ENCODE measurements at regions not wholly inside any gene's neighbourhood (a gene's known extent, or its start where the extent isn't known, plus 50 kb on each side); places are given as distances from the start of the nearest gene placed in this dataset.

DNA sequence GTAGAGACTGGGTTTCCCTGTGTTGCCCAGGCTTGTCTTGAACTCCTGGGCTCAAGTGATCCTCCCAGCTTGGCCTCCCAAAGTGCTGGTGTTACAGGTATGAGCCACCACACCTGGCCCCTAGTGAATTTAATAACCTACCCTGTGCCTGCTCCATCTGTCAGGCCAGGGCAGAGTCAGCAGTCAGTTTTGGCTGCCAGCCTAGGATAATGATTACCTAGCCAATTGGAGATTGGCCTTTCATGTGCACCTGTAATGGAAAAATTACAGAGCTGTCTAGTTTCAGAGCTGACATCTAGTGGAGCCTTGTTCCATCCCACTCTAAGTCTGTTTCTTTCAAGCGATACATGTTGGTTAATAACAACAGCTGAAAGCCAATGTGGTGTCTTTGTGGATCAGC, 92.0 kb downstream of the DIRAS3 start:
- peaks cover 35% of the 10 kb centered on the region for H3K4me1 ChIP-seq (ENCODE audit: low read depth)
- H3K4me3 ChIP-seq, result no peak overlapping the region
- H3K27me3 ChIP-seq, result no peaks in the 10 kb centered on the region
- H3K27ac ChIP-seq, result no peak overlapping the region
- TF ChIP-seq, protein P1, sequence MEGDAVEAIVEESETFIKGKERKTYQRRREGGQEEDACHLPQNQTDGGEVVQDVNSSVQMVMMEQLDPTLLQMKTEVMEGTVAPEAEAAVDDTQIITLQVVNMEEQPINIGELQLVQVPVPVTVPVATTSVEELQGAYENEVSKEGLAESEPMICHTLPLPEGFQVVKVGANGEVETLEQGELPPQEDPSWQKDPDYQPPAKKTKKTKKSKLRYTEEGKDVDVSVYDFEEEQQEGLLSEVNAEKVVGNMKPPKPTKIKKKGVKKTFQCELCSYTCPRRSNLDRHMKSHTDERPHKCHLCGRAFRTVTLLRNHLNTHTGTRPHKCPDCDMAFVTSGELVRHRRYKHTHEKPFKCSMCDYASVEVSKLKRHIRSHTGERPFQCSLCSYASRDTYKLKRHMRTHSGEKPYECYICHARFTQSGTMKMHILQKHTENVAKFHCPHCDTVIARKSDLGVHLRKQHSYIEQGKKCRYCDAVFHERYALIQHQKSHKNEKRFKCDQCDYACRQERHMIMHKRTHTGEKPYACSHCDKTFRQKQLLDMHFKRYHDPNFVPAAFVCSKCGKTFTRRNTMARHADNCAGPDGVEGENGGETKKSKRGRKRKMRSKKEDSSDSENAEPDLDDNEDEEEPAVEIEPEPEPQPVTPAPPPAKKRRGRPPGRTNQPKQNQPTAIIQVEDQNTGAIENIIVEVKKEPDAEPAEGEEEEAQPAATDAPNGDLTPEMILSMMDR (IDR thresholded peaks at IDR 0.05; ENCODE audit: low read depth, low read length), result no peak
- no peaks in the 10 kb centered on the region for H3K9me3 ChIP-seq (ENCODE audit: low read depth)
- no peaks in the 10 kb centered on the region for H3K36me3 ChIP-seq
- no peak for DNase-seq (ENCODE audit: low read depth in 1 of 2, low spot score in 1 of 2)

DNA sequence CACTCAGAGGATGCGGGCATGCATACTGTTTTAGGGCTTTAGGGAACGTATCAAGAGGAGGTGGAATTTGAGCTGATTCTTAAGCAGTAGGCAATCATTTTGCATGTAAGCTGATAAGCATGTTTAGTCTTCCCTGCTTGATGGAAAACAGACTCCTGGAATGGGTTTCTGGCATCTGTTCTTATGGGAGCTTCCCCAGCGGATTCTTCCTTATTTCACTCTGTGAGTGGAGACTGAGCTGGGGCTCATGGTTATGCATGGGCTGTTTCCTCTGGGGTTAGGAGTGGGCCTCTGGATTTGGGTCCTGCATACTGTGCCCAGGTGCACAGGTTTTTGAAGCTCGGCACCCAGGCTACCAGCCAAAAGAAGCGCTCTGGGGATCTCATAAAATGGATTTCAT, 93.4 kb downstream of the DIRAS3 start:
- H3K9me3 ChIP-seq (ENCODE audit: low read depth), result no peaks in the 10 kb centered on the region
- no peaks in the 10 kb centered on the region for H3K36me3 ChIP-seq
- peaks cover 49% of the 10 kb centered on the region for H3K4me1 ChIP-seq (ENCODE audit: low read depth)
- peak; percentile 70 to 85 for DNase-seq (ENCODE audit: low read depth in 1 of 2, low spot score in 1 of 2)
- TF ChIP-seq, protein P1 (IDR thresholded peaks at IDR 0.05; ENCODE audit: low read depth, low read length), result no peak
- no peaks in the 10 kb centered on the region for H3K27me3 ChIP-seq
- no peak overlapping the region for H3K4me3 ChIP-seq
- H3K27ac ChIP-seq, result peak overlapping the region; percentile 81

DNA sequence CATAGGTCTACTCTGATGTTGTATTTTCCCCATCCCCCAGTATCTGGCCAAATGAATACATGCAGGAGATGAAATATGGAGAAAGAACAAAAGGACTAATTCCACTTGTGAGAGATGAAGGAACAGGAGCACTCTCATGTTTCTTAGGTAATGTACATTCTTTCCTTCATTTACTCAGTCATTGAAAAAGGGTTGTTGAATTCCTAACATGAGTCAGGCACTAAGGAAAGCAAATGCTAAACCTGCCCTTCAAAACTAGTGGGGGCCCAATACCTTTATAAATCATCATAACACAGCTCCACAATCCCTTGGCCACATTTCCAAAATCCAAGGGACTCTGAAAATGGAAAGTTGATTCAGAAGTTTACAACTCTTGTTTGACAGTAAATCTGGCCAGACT, 94.3 kb downstream of the DIRAS3 start:
- Histone ChIP-seq H3K27ac (peak overlapping the region; percentile 81), H3K4me1 (ENCODE audit: low read depth) (peaks cover 59% of the 10 kb centered on the region), H3K27me3 (no peaks in the 10 kb centered on the region), H3K4me3 (no peak overlapping the region), H3K36me3 (no peaks in the 10 kb centered on the region), H3K9me3 (ENCODE audit: low read depth) (no peaks in the 10 kb centered on the region)
- TF ChIP-seq, protein P1 (IDR thresholded peaks at IDR 0.05; ENCODE audit: low read depth, low read length), result no peak
- DNase-seq (ENCODE audit: low read depth in 1 of 2, low spot score in 1 of 2), result no peak

DNA sequence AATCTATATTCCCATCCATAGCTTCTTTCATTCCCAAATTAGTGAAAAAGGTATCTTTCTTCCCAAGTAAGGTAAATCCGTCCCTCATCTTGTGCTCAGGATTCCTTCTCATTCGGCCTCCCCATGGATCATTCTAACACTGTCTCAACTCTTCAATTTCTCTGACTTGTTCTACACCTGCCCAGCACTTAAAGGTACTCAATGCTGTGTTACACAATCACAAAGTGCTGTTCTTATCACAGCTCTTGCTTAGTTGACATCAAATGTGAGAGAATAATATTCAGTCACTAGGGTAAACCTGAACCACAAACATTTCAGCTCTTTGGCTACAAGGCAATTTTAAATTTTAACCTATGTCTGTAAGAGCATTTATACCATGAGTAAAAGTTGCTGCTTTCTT, 94.8 kb downstream of the DIRAS3 start:
- no peaks in the 10 kb centered on the region for H3K27me3 ChIP-seq
- no peak for DNase-seq (ENCODE audit: low read depth in 1 of 2, low spot score in 1 of 2)
- peak overlapping the region; percentile 81 for H3K27ac ChIP-seq
- TF ChIP-seq, protein P1 (IDR thresholded peaks at IDR 0.05; ENCODE audit: low read depth, low read length), result no peak
- no peak overlapping the region for H3K4me3 ChIP-seq
- H3K9me3 ChIP-seq (ENCODE audit: low read depth), result no peaks in the 10 kb centered on the region
- peaks cover 64% of the 10 kb centered on the region for H3K4me1 ChIP-seq (ENCODE audit: low read depth)
- no peaks in the 10 kb centered on the region for H3K36me3 ChIP-seq

DNA sequence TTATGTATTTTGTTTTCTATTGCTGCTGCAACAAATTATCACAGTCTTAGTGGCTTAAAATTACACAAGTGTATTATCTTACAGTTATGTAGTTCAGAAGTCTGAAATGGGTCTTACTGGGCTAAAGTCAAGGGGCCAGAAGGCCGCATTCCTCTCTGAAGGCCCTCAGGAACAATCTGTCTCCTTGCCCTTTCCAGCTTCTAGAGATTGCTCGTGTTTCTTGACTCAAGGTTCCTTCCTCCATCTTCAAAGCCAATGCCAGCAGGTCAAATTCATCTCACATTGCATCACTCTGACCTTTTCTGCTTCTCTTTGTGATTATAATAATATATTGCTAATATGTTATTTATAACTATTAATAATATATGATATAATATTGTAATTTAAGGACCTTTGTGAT, 97.1 kb downstream of the DIRAS3 start:
- H3K36me3 ChIP-seq, result no peaks in the 10 kb centered on the region
- no peaks in the 10 kb centered on the region for H3K9me3 ChIP-seq (ENCODE audit: low read depth)
- H3K27ac ChIP-seq, result peak overlapping the region; percentile 65
- peaks cover 86% of the 10 kb centered on the region for H3K4me1 ChIP-seq (ENCODE audit: low read depth)
- H3K4me3 ChIP-seq, result no peak overlapping the region
- H3K27me3 ChIP-seq, result no peaks in the 10 kb centered on the region
- DNase-seq (ENCODE audit: low read depth in 1 of 2, low spot score in 1 of 2), result peak in 1 of 2 donors; percentile 40
- TF ChIP-seq, protein P1 (IDR thresholded peaks at IDR 0.05; ENCODE audit: low read depth, low read length), result no peak

DNA sequence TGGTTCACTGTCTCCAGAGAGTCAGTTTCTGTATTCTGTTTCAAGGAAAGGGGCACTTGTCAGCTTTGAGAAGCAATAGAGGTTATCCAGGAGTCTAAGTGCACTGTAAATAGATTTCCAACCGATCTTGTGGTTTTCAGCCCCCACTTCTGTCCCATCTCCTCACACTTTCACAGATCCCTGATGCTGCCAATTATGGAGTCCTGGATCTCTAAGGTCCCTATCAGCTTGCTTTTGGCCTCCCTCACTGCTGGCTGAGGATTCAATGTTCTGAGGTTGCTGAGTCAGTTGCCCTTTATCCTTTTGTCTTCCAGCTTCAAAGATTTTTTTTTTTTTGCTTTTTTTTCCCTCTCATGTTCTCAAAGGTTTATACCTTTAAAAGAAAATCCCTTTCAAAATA, 98.4 kb downstream of the DIRAS3 start:
- peak overlapping the region; percentile 65 for H3K27ac ChIP-seq
- peak; percentile 73 to 79 for DNase-seq (ENCODE audit: low read depth in 1 of 2, low spot score in 1 of 2)
- TF ChIP-seq, protein P1 (IDR thresholded peaks at IDR 0.05; ENCODE audit: low read depth, low read length), result no peak
- no peaks in the 10 kb centered on the region for H3K27me3 ChIP-seq
- H3K9me3 ChIP-seq (ENCODE audit: low read depth), result no peaks in the 10 kb centered on the region
- no peaks in the 10 kb centered on the region for H3K36me3 ChIP-seq
- no peak overlapping the region for H3K4me3 ChIP-seq
- peaks cover 87% of the 10 kb centered on the region for H3K4me1 ChIP-seq (ENCODE audit: low read depth)

All from cardiac muscle cell (in vitro differentiated cells and primary cell).